ENCODE measurements at regions not wholly inside any gene's neighbourhood (a gene's known extent, or its start where the extent isn't known, plus 50 kb on each side); places are given as distances from the start of the nearest gene placed in this dataset.

DNA sequence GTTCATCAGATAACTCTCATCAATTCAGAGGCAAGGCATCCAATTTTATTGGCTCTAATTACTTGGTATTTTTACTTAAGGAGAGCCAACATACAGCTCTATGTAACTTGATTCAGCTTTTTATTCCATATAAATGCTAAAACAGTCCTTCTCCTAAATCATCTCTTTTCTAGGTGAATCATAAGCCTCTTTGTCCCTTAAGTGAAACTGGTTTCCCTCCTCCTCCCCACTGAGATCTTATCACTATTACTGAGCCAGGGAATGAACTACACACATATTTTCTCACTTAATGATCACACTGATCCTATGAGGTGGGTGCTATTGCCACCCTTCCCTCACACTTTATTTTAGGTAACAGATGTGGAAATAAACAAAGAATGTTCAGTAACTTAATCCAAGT, 1143.8 kb downstream of the MAT2B start:
- TF ChIP-seq, protein P1, sequence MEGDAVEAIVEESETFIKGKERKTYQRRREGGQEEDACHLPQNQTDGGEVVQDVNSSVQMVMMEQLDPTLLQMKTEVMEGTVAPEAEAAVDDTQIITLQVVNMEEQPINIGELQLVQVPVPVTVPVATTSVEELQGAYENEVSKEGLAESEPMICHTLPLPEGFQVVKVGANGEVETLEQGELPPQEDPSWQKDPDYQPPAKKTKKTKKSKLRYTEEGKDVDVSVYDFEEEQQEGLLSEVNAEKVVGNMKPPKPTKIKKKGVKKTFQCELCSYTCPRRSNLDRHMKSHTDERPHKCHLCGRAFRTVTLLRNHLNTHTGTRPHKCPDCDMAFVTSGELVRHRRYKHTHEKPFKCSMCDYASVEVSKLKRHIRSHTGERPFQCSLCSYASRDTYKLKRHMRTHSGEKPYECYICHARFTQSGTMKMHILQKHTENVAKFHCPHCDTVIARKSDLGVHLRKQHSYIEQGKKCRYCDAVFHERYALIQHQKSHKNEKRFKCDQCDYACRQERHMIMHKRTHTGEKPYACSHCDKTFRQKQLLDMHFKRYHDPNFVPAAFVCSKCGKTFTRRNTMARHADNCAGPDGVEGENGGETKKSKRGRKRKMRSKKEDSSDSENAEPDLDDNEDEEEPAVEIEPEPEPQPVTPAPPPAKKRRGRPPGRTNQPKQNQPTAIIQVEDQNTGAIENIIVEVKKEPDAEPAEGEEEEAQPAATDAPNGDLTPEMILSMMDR (IDR thresholded peaks at IDR 0.05): no peak
- TF ChIP-seq ZFX (IDR thresholded peaks at IDR 0.05; ENCODE audit: borderline replicate concordance): no peak
